GM12892 (cell line): ENCODE measurements at regions not wholly inside any gene's neighbourhood (a gene's known extent, or its start where the extent isn't known, plus 50 kb on each side); places are given as distances from the start of the nearest gene placed in this dataset.

ENCODE experiments used
- DNase-seq: peaks from one replicate; pipeline ENCODE4 v3.0.0; 2011; ENCODE audit not compliant: insufficient read length
- FAIRE-seq: peaks from 2 replicates; lab custom pipeline; 2011; peaks lifted over from hg19 to GRCh38; lab: Jason Lieb, UNC
- POLR2A ChIP-seq: IDR thresholded peaks from 2 replicates; pipeline ENCODE4 v1.6.1; 2011; ENCODE audit warnings: low read depth, low read length, control low read depth
- POLR2AphosphoS5 ChIP-seq: IDR thresholded peaks from 2 replicates; pipeline ENCODE4 v1.6.1; 2011; ENCODE audit warnings: low read depth, low read length, control low read depth
- TAF1 ChIP-seq: IDR thresholded peaks from 2 replicates; pipeline ENCODE4 v1.6.1; 2011; ENCODE audit warnings: low read depth, mild to moderate bottlenecking, control low read depth, low read length, borderline replicate concordance

GRCh38 chr5:116360008-116360853 lies 214.4 kb downstream of the SEMA6A start:
- FAIRE-seq, result peak; percentile 71
- TF ChIP-seq TAF1, result no peak
- TF ChIP-seq POLR2AphosphoS5, result no peak
- no peak for TF ChIP-seq POLR2A
- no peak for DNase-seq

- no peak for TF ChIP-seq POLR2AphosphoS5
- no peak for TF ChIP-seq TAF1
- TF ChIP-seq POLR2A, result no peak
- FAIRE-seq (no peak), DNase-seq (no peak)
These were observed 215.0 kb downstream of the SEMA6A start for GRCh38 chr5:116359592-116359991.

- FAIRE-seq, result peak; percentile 88
- TF ChIP-seq POLR2A, result no peak
- no peak for TF ChIP-seq POLR2AphosphoS5
- TF ChIP-seq TAF1, result no peak
- DNase-seq, result no peak
These were observed 215.7 kb downstream of the SEMA6A start for GRCh38 chr5:116358911-116359418.

GRCh38 chr5:116358015-116358523 lies 216.6 kb downstream of the SEMA6A start:
- DNase-seq, result no peak
- FAIRE-seq, result peak; percentile 21
- no peak for TF ChIP-seq POLR2A
- TF ChIP-seq POLR2AphosphoS5, result no peak
- no peak for TF ChIP-seq TAF1

- DNase-seq (no peak), FAIRE-seq (no peak)
These were observed 218.6 kb downstream of the SEMA6A start for GRCh38 chr5:116355819-116356601.

GRCh38 chr5:116354699-116355098 lies 219.9 kb downstream of the SEMA6A start:
- no peak for FAIRE-seq
- TF ChIP-seq POLR2AphosphoS5 (no peak), POLR2A (no peak), TAF1 (no peak)
- no peak for DNase-seq

More at GRCh38 chr5:116355819-116356601, 218.6 kb downstream of the SEMA6A start:
- TF ChIP-seq POLR2AphosphoS5, result no peak
- TF ChIP-seq TAF1, result no peak
- TF ChIP-seq POLR2A, result no peak

GRCh38 chr5:116347657-116348056 lies 227.0 kb downstream of the SEMA6A start:
- DNase-seq (no peak), FAIRE-seq (no peak)
- TF ChIP-seq POLR2AphosphoS5 (no peak), POLR2A (no peak), TAF1 (no peak)

GRCh38 chr5:116343961-116344360 lies 230.7 kb downstream of the SEMA6A start:
- no peak for DNase-seq
- no peak for FAIRE-seq
- TF ChIP-seq TAF1 (no peak), POLR2A (no peak)
